B cell (primary cell): ENCODE measurements at regions not wholly inside any gene's neighbourhood (a gene's known extent, or its start where the extent isn't known, plus 50 kb on each side); places are given as distances from the start of the nearest gene placed in this dataset.

ENCODE experiments used
- ATAC-seq: fragments of 200-7000 bp; cut with Tn5 transposase; one replicate; pipeline ENCODE4 v1.10.0; 2021; ENCODE audit warnings: low read depth, mild to moderate bottlenecking, moderate number of reproducible peaks, moderate library complexity
- CTCF ChIA-PET: fragments of 350-600 bp; sonication (Branson Sonifier 250); formaldehyde crosslinking; loops from one replicate; lab custom pipeline; 2021; ENCODE audit warnings: antibody characterized with exemption, inconsistent platforms; lab: Charles Lee
- POLR2A ChIA-PET: fragments of 350-600 bp; sonication (Branson Sonifier 250); formaldehyde crosslinking; loops from one replicate; lab custom pipeline; 2021; ENCODE audit warnings: antibody characterized with exemption; lab: Charles Lee
- DNase-seq: peaks from one replicate; pipeline ENCODE4 v3.0.0; 2013
- H2AFZ ChIP-seq: 2 replicates; pipeline ENCODE4 v1.6.1; 2012; ENCODE audit warnings: mild to moderate bottlenecking, low read depth, low read length; ENCODE audit not compliant: insufficient read depth, poor library complexity, severe bottlenecking
- H3K27ac ChIP-seq, 2 donors: 1 replicate in 1 of 2; 2 replicates in 1 of 2; pipeline ENCODE4 v1.5.1; 2012 to 2013; ENCODE audit warnings: low read length in 2 of 2, mild to moderate bottlenecking in 2 of 2, moderate library complexity in 1 of 2
- H3K27me3 ChIP-seq, 4 experiments: fragments of 200-600 bp in 1 of 4; sonication (generic) in 1 of 4; replicated peaks in 1 of 4; 1 replicate in 2 of 4; 2 replicates in 2 of 4; pipeline versions ENCODE4 v1.6.1 to v1.7.0; 2013 to 2016; ENCODE audit warnings: low read length in 3 of 4, mild to moderate bottlenecking in 2 of 4, mixed read lengths in 1 of 4, moderate library complexity in 1 of 4; ENCODE audit not compliant: insufficient read depth in 4 of 4, control insufficient read depth in 3 of 4; ENCODE audit errors: control extremely low read depth in 1 of 4
- H3K36me3 ChIP-seq, 2 experiments: replicated peaks in 1 of 2; 1 replicate in 1 of 2; 2 replicates in 1 of 2; pipeline versions ENCODE4 v1.6.1 to v1.7.1; 2013; ENCODE audit warnings: low read length in 1 of 2; ENCODE audit not compliant: insufficient read depth in 2 of 2, control insufficient read depth in 1 of 2; ENCODE audit errors: control extremely low read depth in 1 of 2, extremely low read depth in 1 of 2
- H3K4me1 ChIP-seq, 2 donors: fragments of 200-600 bp in 1 of 2; sonication (generic) in 1 of 2; 1 replicate in 1 of 2; 2 replicates in 1 of 2; pipeline versions ENCODE4 v1.5.1 to v1.6.1; 2013 to 2017; ENCODE audit warnings: low read length in 2 of 2; ENCODE audit not compliant: control insufficient read depth in 2 of 2, insufficient read depth in 2 of 2
- H3K4me2 ChIP-seq: replicated peaks from 2 replicates; pipeline ENCODE3; 2012; ENCODE audit warnings: mild to moderate bottlenecking, low read depth, low read length; ENCODE audit not compliant: poor library complexity, severe bottlenecking
- H3K4me3 ChIP-seq, 5 experiments: fragments of 200-600 bp in 1 of 5; sonication (generic) in 1 of 5; 1 replicate in 3 of 5; 2 replicates in 2 of 5; pipeline versions ENCODE4 v1.5.1 to v1.7.0; 2011 to 2016; ENCODE audit warnings: low read length in 4 of 5, mild to moderate bottlenecking in 4 of 5, low read depth in 2 of 5, control low read depth in 1 of 5, moderate library complexity in 1 of 5; ENCODE audit not compliant: insufficient read depth in 1 of 5; ENCODE audit errors: control extremely low read depth in 1 of 5, extremely low read depth in 1 of 5
- H3K79me2 ChIP-seq: fragments of 200-600 bp; sonication (generic); one replicate; pipeline ENCODE4 v1.6.0; 2016; ENCODE audit warnings: low read length; ENCODE audit not compliant: control insufficient read depth, insufficient read depth
- H3K9ac ChIP-seq: fragments of 200-600 bp; sonication (generic); 2 replicates; pipeline ENCODE4 v1.6.1; 2017; ENCODE audit warnings: mild to moderate bottlenecking, low read length, moderate library complexity
- H3K9me3 ChIP-seq, 3 donors: one replicate each; pipeline versions ENCODE4 v1.6.1 to v1.7.1; 2013; ENCODE audit warnings: low read length in 2 of 3; ENCODE audit not compliant: control insufficient read depth in 2 of 3, insufficient read depth in 1 of 3; ENCODE audit errors: control extremely low read depth in 1 of 3
- H4K20me1 ChIP-seq: 2 replicates; pipeline ENCODE4 v1.6.0; 2012; ENCODE audit warnings: mild to moderate bottlenecking, low read length; ENCODE audit not compliant: insufficient read depth, control insufficient read depth, poor library complexity, severe bottlenecking
- H3K27ac Mint-ChIP-seq: one replicate; pipeline ENCODE4 v1.8.0; 2021; ENCODE audit warnings: mixed read lengths
- H3K27me3 Mint-ChIP-seq: one replicate; pipeline ENCODE4 v1.8.0; 2021; ENCODE audit warnings: mixed read lengths
- H3K4me1 Mint-ChIP-seq: one replicate; pipeline ENCODE4 v1.8.0; 2021; ENCODE audit warnings: mixed read lengths
- H3K4me3 Mint-ChIP-seq: one replicate; pipeline ENCODE4 v1.8.0; 2021; ENCODE audit warnings: mixed read lengths
- H3K9me3 Mint-ChIP-seq: one replicate; pipeline ENCODE4 v1.8.0; 2022; ENCODE audit warnings: mixed read lengths; ENCODE audit not compliant: insufficient read depth
- CTCF ChIP-seq: fragments of 200-600 bp; IDR thresholded peaks from one replicate; pipeline ENCODE4 v1.8.0; 2022; ENCODE audit warnings: antibody characterized with exemption, mild to moderate bottlenecking
- EZH2 ChIP-seq: IDR thresholded peaks from 2 replicates; pipeline ENCODE4 v1.6.1; 2012; ENCODE audit warnings: borderline replicate concordance, low read depth, mild to moderate bottlenecking, moderate library complexity, low read length; ENCODE audit not compliant: insufficient read depth, poor library complexity, severe bottlenecking
- WGBS: methylation state at CpG from one replicate; pipeline ENCODE4 v1.1.5; 2013; ENCODE audit warnings: missing lambda C conversion rate; ENCODE audit not compliant: insufficient coverage; 5-methylcytosine and 5-hydroxymethylcytosine counted together
- intact Hi-C: fragments of 100-400 bp; cut with micrococcal nuclease; formaldehyde crosslinking; loops from one replicate; pipeline ENCODE4 v1.10.0; 2022

GRCh38 chr10:6973899-6974298, 393.8 kb upstream of the PRKCQ start:
- TF ChIP-seq CTCF = no peak
- TF ChIP-seq EZH2 = no peak

GRCh38 chr10:6972226-6972625, 392.1 kb upstream of the PRKCQ start:
- Mint-ChIP-seq H3K27ac (no peak overlapping the region), H3K4me3 (no peak overlapping the region), H3K27me3 (peaks cover 8% of the 10 kb centered on the region), H3K4me1 (no peaks in the 10 kb centered on the region), H3K9me3 (no peaks in the 10 kb centered on the region)
- DNase-seq (no peak), ATAC-seq (no peak)
- Histone ChIP-seq H3K4me2 (no peak overlapping the region), H3K27ac (no peak overlapping the region), H3K4me3 (no peak overlapping the region), H3K9ac (no peak overlapping the region), H3K4me1 (no peaks in the 10 kb centered on the region), H3K79me2 (no peaks in the 10 kb centered on the region), H3K9me3 (peaks cover 0 to 7% (median 0%) of the 10 kb centered on the region in 3 donors), H4K20me1 (no peaks in the 10 kb centered on the region), H3K27me3 (no peaks in the 10 kb centered on the region), H2AFZ (no peak overlapping the region), H3K36me3 (no peaks in the 10 kb centered on the region)
- WGBS = 91% methylated on average over 3 of the region's 6 CpGs
- POLR2A ChIA-PET = no interaction called here
- intact Hi-C loops = loop anchor here (5.0 kb wide), 1 partner anchor 55 kb away; no protein-coding TSS in a partner anchor
- TF ChIP-seq EZH2 = no peak
- no peak for TF ChIP-seq CTCF
- CTCF ChIA-PET = no interaction called here

More at GRCh38 chr10:6973899-6974298, 393.8 kb upstream of the PRKCQ start:
- no peak overlapping the region for H3K4me2 ChIP-seq
- no peaks in the 10 kb centered on the region for H3K79me2 ChIP-seq
- no peaks in the 10 kb centered on the region for H3K36me3 ChIP-seq
- peaks cover 3% of the 10 kb centered on the region for H3K27me3 Mint-ChIP-seq
- intact Hi-C loops = loop anchor here (5.0 kb wide), 1 partner anchor 57 kb away; no protein-coding TSS in a partner anchor
- H3K9me3 ChIP-seq = peaks cover 0 to 7% (median 0%) of the 10 kb centered on the region in 3 donors
- H3K4me1 Mint-ChIP-seq = no peaks in the 10 kb centered on the region
- 23% methylated on average over 7 of the region's 7 CpGs for WGBS
- H3K4me3 ChIP-seq = no peak overlapping the region
- H3K27me3 ChIP-seq = no peaks in the 10 kb centered on the region
- no peak overlapping the region for H3K27ac ChIP-seq
- no peak overlapping the region for H3K27ac Mint-ChIP-seq
- H4K20me1 ChIP-seq = no peaks in the 10 kb centered on the region
- H3K4me3 Mint-ChIP-seq = no peak overlapping the region
- ATAC-seq = no peak
- no peak overlapping the region for H3K9ac ChIP-seq
- H3K9me3 Mint-ChIP-seq = no peaks in the 10 kb centered on the region
- H2AFZ ChIP-seq = peak overlapping the region; percentile 13
- no peaks in the 10 kb centered on the region for H3K4me1 ChIP-seq
- CTCF ChIA-PET = no interaction called here
- POLR2A ChIA-PET = no interaction called here
- DNase-seq = no peak
